Testis (tissue), 2 donors: ENCODE measurements at regions not wholly inside any gene's neighbourhood (a gene's known extent, or its start where the extent isn't known, plus 50 kb on each side); places are given as distances from the start of the nearest gene placed in this dataset.

Experiments
- DNase-seq: peaks from one replicate; pipeline ENCODE4 v3.0.0-alpha.2; 2019
- H3K27ac ChIP-seq, 2 donors: fragments of 200-600 bp; sonication (generic); one replicate each; pipeline ENCODE4 v1.5.1; 2019
- H3K27me3 ChIP-seq: fragments of 200-600 bp; sonication (generic); one replicate; pipeline ENCODE4 v1.5.1; 2019
- H3K36me3 ChIP-seq: fragments of 200-600 bp; sonication (generic); one replicate; pipeline ENCODE4 v1.5.1; 2017; ENCODE audit warnings: low read depth; ENCODE audit errors: missing control alignments
- H3K4me1 ChIP-seq: fragments of 200-600 bp; sonication (generic); one replicate; pipeline ENCODE4 v1.5.1; 2019
- H3K4me3 ChIP-seq, 2 donors: fragments of 200-600 bp; sonication (generic); one replicate each; pipeline ENCODE4 v1.5.1; 2017 to 2019
- H3K9me3 ChIP-seq: fragments of 200-600 bp; sonication (generic); one replicate; pipeline ENCODE4 v1.5.1; 2017
- POLR2A ChIP-seq: fragments of 450-650 bp; IDR thresholded peaks from one replicate; pipeline ENCODE4 v1.6.1; 2017; ENCODE audit warnings: antibody characterized with exemption, mild to moderate bottlenecking, moderate library complexity
- WGBS, 2 donors: methylation state at CpG; one replicate each; pipeline ENCODE4 v1.1.5; 2018; 5-methylcytosine and 5-hydroxymethylcytosine counted together
- intact Hi-C: fragments of 100-400 bp; cut with DNase I; formaldehyde crosslinking; loops from one replicate; pipeline ENCODE4 v1.15.1; 2023; ENCODE audit warnings: low total_unique reads
- TF ChIP-seq, protein P1 (sequence below), 3 experiments: fragments of 450-650 bp in 2 of 3; fragments of 200-600 bp in 1 of 3; sonication (generic) in 1 of 3; IDR thresholded peaks; one replicate each; pipeline ENCODE4 v1.5.1; 2016 to 2019; ENCODE audit warnings: antibody characterized with exemption in 3 of 3, mild to moderate bottlenecking in 2 of 3, moderate library complexity in 1 of 3

- no peak overlapping the region for H3K4me3 ChIP-seq
- H3K27me3 ChIP-seq: no peaks in the 10 kb centered on the region
- H3K9me3 ChIP-seq: no peaks in the 10 kb centered on the region
- H3K36me3 ChIP-seq: no peaks in the 10 kb centered on the region
- intact Hi-C loops: no loop called here
- no peak for DNase-seq
- WGBS, 2 donors: 87 to 88% methylated on average over 5 to 7 of the region's 7 CpGs
- no peak overlapping the region for H3K27ac ChIP-seq
- no peak for TF ChIP-seq POLR2A
- TF ChIP-seq, protein P1, sequence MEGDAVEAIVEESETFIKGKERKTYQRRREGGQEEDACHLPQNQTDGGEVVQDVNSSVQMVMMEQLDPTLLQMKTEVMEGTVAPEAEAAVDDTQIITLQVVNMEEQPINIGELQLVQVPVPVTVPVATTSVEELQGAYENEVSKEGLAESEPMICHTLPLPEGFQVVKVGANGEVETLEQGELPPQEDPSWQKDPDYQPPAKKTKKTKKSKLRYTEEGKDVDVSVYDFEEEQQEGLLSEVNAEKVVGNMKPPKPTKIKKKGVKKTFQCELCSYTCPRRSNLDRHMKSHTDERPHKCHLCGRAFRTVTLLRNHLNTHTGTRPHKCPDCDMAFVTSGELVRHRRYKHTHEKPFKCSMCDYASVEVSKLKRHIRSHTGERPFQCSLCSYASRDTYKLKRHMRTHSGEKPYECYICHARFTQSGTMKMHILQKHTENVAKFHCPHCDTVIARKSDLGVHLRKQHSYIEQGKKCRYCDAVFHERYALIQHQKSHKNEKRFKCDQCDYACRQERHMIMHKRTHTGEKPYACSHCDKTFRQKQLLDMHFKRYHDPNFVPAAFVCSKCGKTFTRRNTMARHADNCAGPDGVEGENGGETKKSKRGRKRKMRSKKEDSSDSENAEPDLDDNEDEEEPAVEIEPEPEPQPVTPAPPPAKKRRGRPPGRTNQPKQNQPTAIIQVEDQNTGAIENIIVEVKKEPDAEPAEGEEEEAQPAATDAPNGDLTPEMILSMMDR (IDR thresholded peaks at IDR 0.05): no peak
- no peaks in the 10 kb centered on the region for H3K4me1 ChIP-seq
Measured at GRCh38 chr6:19979059-19979458, 141.9 kb downstream of the ID4 start.

DNA sequence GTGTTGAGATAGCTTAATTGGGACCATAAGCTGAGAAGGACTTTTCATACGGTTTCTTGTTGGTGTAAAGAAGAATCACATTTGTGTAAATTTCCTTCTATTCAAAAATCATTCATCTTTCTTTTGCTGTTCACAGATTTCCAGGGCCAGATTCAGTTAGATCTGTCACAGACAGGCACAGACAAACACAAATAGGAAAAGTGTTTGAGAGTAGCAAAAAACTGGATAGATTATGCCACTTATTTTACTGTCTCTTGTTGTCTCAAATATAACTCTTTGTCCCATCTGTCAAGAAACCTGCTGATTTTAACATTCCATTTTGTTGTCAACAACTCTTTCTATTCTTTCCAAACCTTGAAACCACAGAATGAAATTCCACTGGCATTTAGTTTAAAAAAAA lies 142.8 kb downstream of the ID4 start:
- Histone ChIP-seq H3K4me1 (no peaks in the 10 kb centered on the region), H3K9me3 (no peaks in the 10 kb centered on the region), H3K27ac (no peak overlapping the region), H3K27me3 (no peaks in the 10 kb centered on the region), H3K36me3 (no peaks in the 10 kb centered on the region), H3K4me3 (no peak overlapping the region)
- 79 to 87% methylated on average over 1 of the region's 1 CpG for WGBS, 2 donors
- no peak for DNase-seq
- TF ChIP-seq POLR2A: no peak
- TF ChIP-seq, protein P1 (IDR thresholded peaks at IDR 0.05): no peak
- intact Hi-C loops: no loop called here

GRCh38 chr6:19983374-19983773 lies 146.2 kb downstream of the ID4 start:
- Histone ChIP-seq H3K27ac (no peak overlapping the region), H3K36me3 (no peaks in the 10 kb centered on the region), H3K27me3 (no peaks in the 10 kb centered on the region), H3K4me3 (no peak overlapping the region), H3K9me3 (no peaks in the 10 kb centered on the region), H3K4me1 (no peaks in the 10 kb centered on the region)
- intact Hi-C loops: no loop called here
- DNase-seq: no peak
- TF ChIP-seq POLR2A: no peak
- TF ChIP-seq, protein P1 (IDR thresholded peaks at IDR 0.05): no peak
- 43 to 63% methylated on average over 11 of the region's 11 CpGs for WGBS, 2 donors

- intact Hi-C loops: no loop called here
- H3K27ac ChIP-seq: no peak overlapping the region
- TF ChIP-seq, protein P1 (IDR thresholded peaks at IDR 0.05): no peak
- TF ChIP-seq POLR2A: no peak
- no peak for DNase-seq
- no peak overlapping the region for H3K4me3 ChIP-seq
- WGBS, 2 donors: 91 to 94% methylated on average over 2 of the region's 2 CpGs
- no peaks in the 10 kb centered on the region for H3K9me3 ChIP-seq
- H3K27me3 ChIP-seq: no peaks in the 10 kb centered on the region
- H3K36me3 ChIP-seq: no peaks in the 10 kb centered on the region
- H3K4me1 ChIP-seq: no peaks in the 10 kb centered on the region
Measured at GRCh38 chr6:19986691-19987438, 149.7 kb downstream of the ID4 start.

GRCh38 chr6:19988555-19988954 lies 151.4 kb downstream of the ID4 start:
- no peaks in the 10 kb centered on the region for H3K27me3 ChIP-seq
- no peaks in the 10 kb centered on the region for H3K9me3 ChIP-seq
- 7 to 15% methylated on average over 3 of the region's 3 CpGs for WGBS, 2 donors
- H3K4me3 ChIP-seq: no peak overlapping the region
- DNase-seq: no peak
- H3K4me1 ChIP-seq: no peaks in the 10 kb centered on the region
- intact Hi-C loops: no loop called here
- TF ChIP-seq, protein P1 (IDR thresholded peaks at IDR 0.05): no peak
- TF ChIP-seq POLR2A: no peak
- no peak overlapping the region for H3K27ac ChIP-seq
- H3K36me3 ChIP-seq: no peaks in the 10 kb centered on the region
